HEK293T (cell line): ENCODE measurements at regions not wholly inside any gene's neighbourhood (a gene's known extent, or its start where the extent isn't known, plus 50 kb on each side); places are given as distances from the start of the nearest gene placed in this dataset.

Experiments used
- BHLHE40 ChIP-seq: fragments of 450-650 bp; IDR thresholded peaks from 2 replicates; pipeline ENCODE4 v1.6.1; 2016; ENCODE audit warnings: mild to moderate bottlenecking, moderate library complexity, borderline replicate concordance
- FOXK2 ChIP-seq: fragments of 450-650 bp; IDR thresholded peaks from 2 replicates; pipeline ENCODE4 v1.6.1; 2016; ENCODE audit warnings: mild to moderate bottlenecking
- L3MBTL2 ChIP-seq: fragments of 450-650 bp; conservative IDR thresholded peaks from 2 replicates; pipeline ENCODE4 v1.6.1; 2016; ENCODE audit warnings: mild to moderate bottlenecking
- PKNOX1 ChIP-seq: fragments of 450-650 bp; IDR thresholded peaks from 2 replicates; pipeline ENCODE4 v1.6.1; 2016
- SP1 ChIP-seq: fragments of 450-650 bp; IDR thresholded peaks from 2 replicates; pipeline ENCODE4 v1.6.1; 2017

GRCh38 chr1:199948587-199949280, 78.8 kb upstream of the NR5A2 start:
- TF ChIP-seq FOXK2 (no peak), L3MBTL2 (no peak), PKNOX1 (no peak), BHLHE40 (no peak), SP1 (no peak)
